GM19397 (cell line): ENCODE measurements at regions not wholly inside any gene's neighbourhood (a gene's known extent, or its start where the extent isn't known, plus 50 kb on each side); places are given as distances from the start of the nearest gene placed in this dataset.

Experiments used
- ATAC-seq: cut with Tn5 transposase; IDR thresholded peaks from one replicate; pipeline ENCODE4 v1.9.1; 2021; ENCODE audit warnings: mild to moderate bottlenecking, moderate library complexity; ENCODE audit not compliant: unreplicated experiment

- peak; percentile 15 for ATAC-seq
Observed at GRCh38 chr21:9246010-9246409, 1275.4 kb upstream of the TPTE start.

GRCh38 chr21:9246481-9247289 is 1274.7 kb upstream of the TPTE start:
- peak; percentile 41 for ATAC-seq

GRCh38 chr21:9247290-9247613 is 1274.1 kb upstream of the TPTE start:
- ATAC-seq = peak; percentile 15

- ATAC-seq = peak; percentile 31
Observed at GRCh38 chr21:9247616-9248317, 1273.6 kb upstream of the TPTE start.
